ENCODE measurements at regions not wholly inside any gene's neighbourhood (a gene's known extent, or its start where the extent isn't known, plus 50 kb on each side); places are given as distances from the start of the nearest gene placed in this dataset.

GRCh38 chr12:25771476-25771875 lies 187.0 kb upstream of the RASSF8 start:
- no peak for TF ChIP-seq CTCF (conservative IDR thresholded peaks at IDR 0.05; ENCODE audit: low read length)
- TF ChIP-seq EZH2phosphoT487 (IDR thresholded peaks at IDR 0.05; ENCODE audit: borderline replicate concordance) = no peak
- no peak overlapping the region for H3K4me2 ChIP-seq (ENCODE audit: low read depth, low read length, poor library complexity, severe bottlenecking)
- H3K79me2 ChIP-seq (ENCODE audit: insufficient read depth, low read length) = no peaks in the 10 kb centered on the region
- H3K36me3 ChIP-seq (ENCODE audit: insufficient read depth, low read length) = no peaks in the 10 kb centered on the region
- H4K20me1 ChIP-seq (ENCODE audit: insufficient read depth, low read length, poor library complexity, severe bottlenecking) = no peaks in the 10 kb centered on the region
- no peak overlapping the region for H3K9ac ChIP-seq (ENCODE audit: low read depth, low read length, poor library complexity, severe bottlenecking)
- H3K9me3 ChIP-seq (ENCODE audit: insufficient read depth, low read depth, low read length) = no peaks in the 10 kb centered on the region
- H2AFZ ChIP-seq (ENCODE audit: low read length) = no peak overlapping the region
- 0 out of 2 replicates have a peak, but pooled peaks cover 3% of the 10 kb centered on the region for H3F3A ChIP-seq (ENCODE audit: low read depth)
- H3K4me1 ChIP-seq (ENCODE audit: insufficient read depth, low read length, poor library complexity, severe bottlenecking) = peaks cover 32% of the 10 kb centered on the region
- H3K4me3 ChIP-seq (ENCODE audit: low read length, poor library complexity, severe bottlenecking) = no peak overlapping the region
- H3K9me2 ChIP-seq (replicated peaks; ENCODE audit: low read depth, low read length) = no peaks in the 10 kb centered on the region
- H3K27me3 ChIP-seq (ENCODE audit: insufficient read depth, low read length, poor library complexity, severe bottlenecking) = no peaks in the 10 kb centered on the region

- H3K9ac ChIP-seq (ENCODE audit: low read depth, low read length, poor library complexity, severe bottlenecking) = peak overlapping the region; percentile 39
- no peak overlapping the region for H2AFZ ChIP-seq (ENCODE audit: low read length)
Measured at GRCh38 chr12:25775968-25776367, 182.5 kb upstream of the RASSF8 start.

GRCh38 chr12:25780771-25781170 lies 177.7 kb upstream of the RASSF8 start:
- 0 out of 2 replicates have a peak, but pooled peaks cover 6% of the 10 kb centered on the region for H3F3A ChIP-seq (ENCODE audit: low read depth)
- H3K4me2 ChIP-seq (ENCODE audit: low read depth, low read length, poor library complexity, severe bottlenecking) = no peak overlapping the region
- no peaks in the 10 kb centered on the region for H3K36me3 ChIP-seq (ENCODE audit: insufficient read depth, low read length)
- no peak overlapping the region for H2AFZ ChIP-seq (ENCODE audit: low read length)
- no peak overlapping the region for H3K4me3 ChIP-seq (ENCODE audit: low read length, poor library complexity, severe bottlenecking)
- TF ChIP-seq EZH2phosphoT487 (IDR thresholded peaks at IDR 0.05; ENCODE audit: borderline replicate concordance) (no peak), CTCF (conservative IDR thresholded peaks at IDR 0.05; ENCODE audit: low read length) (no peak)
- no peaks in the 10 kb centered on the region for H3K27me3 ChIP-seq (ENCODE audit: insufficient read depth, low read length, poor library complexity, severe bottlenecking)
- H3K9me2 ChIP-seq (replicated peaks; ENCODE audit: low read depth, low read length) = no peaks in the 10 kb centered on the region
- H3K79me2 ChIP-seq (ENCODE audit: insufficient read depth, low read length) = no peaks in the 10 kb centered on the region
- H3K4me1 ChIP-seq (ENCODE audit: insufficient read depth, low read length, poor library complexity, severe bottlenecking) = peaks cover 32% of the 10 kb centered on the region
- H4K20me1 ChIP-seq (ENCODE audit: insufficient read depth, low read length, poor library complexity, severe bottlenecking) = no peaks in the 10 kb centered on the region
- H3K9ac ChIP-seq (ENCODE audit: low read depth, low read length, poor library complexity, severe bottlenecking) = no peak overlapping the region
- H3K9me3 ChIP-seq (ENCODE audit: insufficient read depth, low read depth, low read length) = no peaks in the 10 kb centered on the region

More at GRCh38 chr12:25775968-25776367, 182.5 kb upstream of the RASSF8 start:
- Histone ChIP-seq H3K9me2 (replicated peaks; ENCODE audit: low read depth, low read length) (no peaks in the 10 kb centered on the region), H4K20me1 (ENCODE audit: insufficient read depth, low read length, poor library complexity, severe bottlenecking) (no peaks in the 10 kb centered on the region), H3K9me3 (ENCODE audit: insufficient read depth, low read depth, low read length) (no peaks in the 10 kb centered on the region), H3K36me3 (ENCODE audit: insufficient read depth, low read length) (no peaks in the 10 kb centered on the region), H3K4me2 (ENCODE audit: low read depth, low read length, poor library complexity, severe bottlenecking) (peak overlapping the region; percentile 70), H3K4me3 (ENCODE audit: low read length, poor library complexity, severe bottlenecking) (peak overlapping the region; percentile 49), H3K27me3 (ENCODE audit: insufficient read depth, low read length, poor library complexity, severe bottlenecking) (no peaks in the 10 kb centered on the region), H3K4me1 (ENCODE audit: insufficient read depth, low read length, poor library complexity, severe bottlenecking) (peaks cover 37% of the 10 kb centered on the region), H3K79me2 (ENCODE audit: insufficient read depth, low read length) (no peaks in the 10 kb centered on the region), H3F3A (ENCODE audit: low read depth) (0 out of 2 replicates have a peak, but pooled peaks cover 6% of the 10 kb centered on the region)
- TF ChIP-seq EZH2phosphoT487 (IDR thresholded peaks at IDR 0.05; ENCODE audit: borderline replicate concordance) (no peak), CTCF (conservative IDR thresholded peaks at IDR 0.05; ENCODE audit: low read length) (no peak)

Measured in Loucy (cell line).